HEK293 (cell line): ENCODE measurements at regions not wholly inside any gene's neighbourhood (a gene's known extent, or its start where the extent isn't known, plus 50 kb on each side); places are given as distances from the start of the nearest gene placed in this dataset.

ENCODE experiments used
- BCL6B ChIP-seq: fragments of 450-650 bp; formaldehyde crosslinking; IDR thresholded peaks from 2 replicates; pipeline ENCODE4 v1.5.1; 2017; ENCODE audit warnings: missing biosample characterization, missing genetic modification characterization
- KLF1 ChIP-seq: fragments of 450-650 bp; formaldehyde crosslinking; IDR thresholded peaks from 2 replicates; pipeline ENCODE4 v1.5.1; 2016; ENCODE audit warnings: missing biosample characterization, missing genetic modification characterization
- SALL2 ChIP-seq: fragments of 450-650 bp; formaldehyde crosslinking; IDR thresholded peaks from 2 replicates; pipeline ENCODE4 v1.5.0; 2017; ENCODE audit warnings: missing biosample characterization, mild to moderate bottlenecking, missing genetic modification characterization, borderline replicate concordance
- SP2 ChIP-seq: fragments of 450-650 bp; formaldehyde crosslinking; IDR thresholded peaks from 2 replicates; pipeline ENCODE4 v1.5.1; 2016; ENCODE audit warnings: missing biosample characterization, missing genetic modification characterization
- ZNF133 ChIP-seq: fragments of 450-650 bp; formaldehyde crosslinking; IDR thresholded peaks from 2 replicates; pipeline ENCODE4 v1.5.1; 2016; ENCODE audit warnings: missing biosample characterization, missing genetic modification characterization
- ZNF292 ChIP-seq: fragments of 450-650 bp; formaldehyde crosslinking; IDR thresholded peaks from 2 replicates; pipeline ENCODE4 v1.5.1; 2016; ENCODE audit warnings: low read depth, missing biosample characterization, missing genetic modification characterization, borderline replicate concordance
- ZNF473 ChIP-seq: fragments of 450-650 bp; formaldehyde crosslinking; IDR thresholded peaks from 2 replicates; pipeline ENCODE4 v1.5.1; 2017; ENCODE audit warnings: missing biosample characterization, missing genetic modification characterization
- ZNF600 ChIP-seq: fragments of 450-650 bp; formaldehyde crosslinking; IDR thresholded peaks from 2 replicates; pipeline ENCODE4 v1.5.1; 2016; ENCODE audit warnings: missing biosample characterization, missing genetic modification characterization
- ZNF624 ChIP-seq: fragments of 450-650 bp; formaldehyde crosslinking; IDR thresholded peaks from 2 replicates; pipeline ENCODE4 v1.5.1; 2017; ENCODE audit warnings: missing biosample characterization, missing genetic modification characterization
- ZNF843 ChIP-seq: fragments of 450-650 bp; formaldehyde crosslinking; IDR thresholded peaks from 2 replicates; pipeline ENCODE4 v1.5.1; 2016; ENCODE audit warnings: missing biosample characterization, missing genetic modification characterization
- TF ChIP-seq, protein P1 (sequence below): fragments of 450-650 bp; formaldehyde crosslinking; IDR thresholded peaks from 2 replicates; pipeline ENCODE4 v1.5.1; 2016; ENCODE audit warnings: missing biosample characterization, missing genetic modification characterization
- TF ChIP-seq, protein P2 (sequence below): fragments of 450-650 bp; formaldehyde crosslinking; IDR thresholded peaks from 2 replicates; pipeline ENCODE4 v1.5.1; 2016; ENCODE audit warnings: missing biosample characterization, missing genetic modification characterization
- TF ChIP-seq, protein P3 (sequence below): fragments of 450-650 bp; formaldehyde crosslinking; IDR thresholded peaks from 2 replicates; pipeline ENCODE4 v1.5.1; 2017; ENCODE audit warnings: missing biosample characterization, missing genetic modification characterization

- TF ChIP-seq ZNF624 (no peak), SALL2 (tag by site-specific recombination) (no peak), ZNF600 (tag by site-specific recombination) (no peak), ZNF292 (tag by site-specific recombination) (no peak), SP2 (tag by site-specific recombination) (no peak), ZNF133 (no peak), ZNF843 (tag by site-specific recombination) (no peak), BCL6B (tag by site-specific recombination) (no peak), ZNF473 (no peak), KLF1 (tag by site-specific recombination) (no peak)
- TF ChIP-seq, protein P1, sequence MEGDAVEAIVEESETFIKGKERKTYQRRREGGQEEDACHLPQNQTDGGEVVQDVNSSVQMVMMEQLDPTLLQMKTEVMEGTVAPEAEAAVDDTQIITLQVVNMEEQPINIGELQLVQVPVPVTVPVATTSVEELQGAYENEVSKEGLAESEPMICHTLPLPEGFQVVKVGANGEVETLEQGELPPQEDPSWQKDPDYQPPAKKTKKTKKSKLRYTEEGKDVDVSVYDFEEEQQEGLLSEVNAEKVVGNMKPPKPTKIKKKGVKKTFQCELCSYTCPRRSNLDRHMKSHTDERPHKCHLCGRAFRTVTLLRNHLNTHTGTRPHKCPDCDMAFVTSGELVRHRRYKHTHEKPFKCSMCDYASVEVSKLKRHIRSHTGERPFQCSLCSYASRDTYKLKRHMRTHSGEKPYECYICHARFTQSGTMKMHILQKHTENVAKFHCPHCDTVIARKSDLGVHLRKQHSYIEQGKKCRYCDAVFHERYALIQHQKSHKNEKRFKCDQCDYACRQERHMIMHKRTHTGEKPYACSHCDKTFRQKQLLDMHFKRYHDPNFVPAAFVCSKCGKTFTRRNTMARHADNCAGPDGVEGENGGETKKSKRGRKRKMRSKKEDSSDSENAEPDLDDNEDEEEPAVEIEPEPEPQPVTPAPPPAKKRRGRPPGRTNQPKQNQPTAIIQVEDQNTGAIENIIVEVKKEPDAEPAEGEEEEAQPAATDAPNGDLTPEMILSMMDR (tag by site-specific recombination) = no peak
- TF ChIP-seq, protein P2, sequence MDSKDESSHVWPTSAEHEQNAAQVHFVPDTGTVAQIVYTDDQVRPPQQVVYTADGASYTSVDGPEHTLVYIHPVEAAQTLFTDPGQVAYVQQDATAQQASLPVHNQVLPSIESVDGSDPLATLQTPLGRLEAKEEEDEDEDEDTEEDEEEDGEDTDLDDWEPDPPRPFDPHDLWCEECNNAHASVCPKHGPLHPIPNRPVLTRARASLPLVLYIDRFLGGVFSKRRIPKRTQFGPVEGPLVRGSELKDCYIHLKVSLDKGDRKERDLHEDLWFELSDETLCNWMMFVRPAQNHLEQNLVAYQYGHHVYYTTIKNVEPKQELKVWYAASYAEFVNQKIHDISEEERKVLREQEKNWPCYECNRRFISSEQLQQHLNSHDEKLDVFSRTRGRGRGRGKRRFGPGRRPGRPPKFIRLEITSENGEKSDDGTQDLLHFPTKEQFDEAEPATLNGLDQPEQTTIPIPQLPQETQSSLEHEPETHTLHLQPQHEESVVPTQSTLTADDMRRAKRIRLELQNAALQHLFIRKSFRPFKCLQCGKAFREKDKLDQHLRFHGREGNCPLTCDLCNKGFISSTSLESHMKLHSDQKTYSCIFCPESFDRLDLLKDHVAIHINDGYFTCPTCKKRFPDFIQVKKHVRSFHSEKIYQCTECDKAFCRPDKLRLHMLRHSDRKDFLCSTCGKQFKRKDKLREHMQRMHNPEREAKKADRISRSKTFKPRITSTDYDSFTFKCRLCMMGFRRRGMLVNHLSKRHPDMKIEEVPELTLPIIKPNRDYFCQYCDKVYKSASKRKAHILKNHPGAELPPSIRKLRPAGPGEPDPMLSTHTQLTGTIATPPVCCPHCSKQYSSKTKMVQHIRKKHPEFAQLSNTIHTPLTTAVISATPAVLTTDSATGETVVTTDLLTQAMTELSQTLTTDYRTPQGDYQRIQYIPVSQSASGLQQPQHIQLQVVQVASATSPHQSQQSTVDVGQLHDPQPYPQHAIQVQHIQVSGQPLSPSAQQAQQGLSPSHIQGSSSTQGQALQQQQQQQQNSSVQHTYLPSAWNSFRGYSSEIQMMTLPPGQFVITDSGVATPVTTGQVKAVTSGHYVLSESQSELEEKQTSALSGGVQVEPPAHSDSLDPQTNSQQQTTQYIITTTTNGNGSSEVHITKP = no peak
- TF ChIP-seq, protein P3, sequence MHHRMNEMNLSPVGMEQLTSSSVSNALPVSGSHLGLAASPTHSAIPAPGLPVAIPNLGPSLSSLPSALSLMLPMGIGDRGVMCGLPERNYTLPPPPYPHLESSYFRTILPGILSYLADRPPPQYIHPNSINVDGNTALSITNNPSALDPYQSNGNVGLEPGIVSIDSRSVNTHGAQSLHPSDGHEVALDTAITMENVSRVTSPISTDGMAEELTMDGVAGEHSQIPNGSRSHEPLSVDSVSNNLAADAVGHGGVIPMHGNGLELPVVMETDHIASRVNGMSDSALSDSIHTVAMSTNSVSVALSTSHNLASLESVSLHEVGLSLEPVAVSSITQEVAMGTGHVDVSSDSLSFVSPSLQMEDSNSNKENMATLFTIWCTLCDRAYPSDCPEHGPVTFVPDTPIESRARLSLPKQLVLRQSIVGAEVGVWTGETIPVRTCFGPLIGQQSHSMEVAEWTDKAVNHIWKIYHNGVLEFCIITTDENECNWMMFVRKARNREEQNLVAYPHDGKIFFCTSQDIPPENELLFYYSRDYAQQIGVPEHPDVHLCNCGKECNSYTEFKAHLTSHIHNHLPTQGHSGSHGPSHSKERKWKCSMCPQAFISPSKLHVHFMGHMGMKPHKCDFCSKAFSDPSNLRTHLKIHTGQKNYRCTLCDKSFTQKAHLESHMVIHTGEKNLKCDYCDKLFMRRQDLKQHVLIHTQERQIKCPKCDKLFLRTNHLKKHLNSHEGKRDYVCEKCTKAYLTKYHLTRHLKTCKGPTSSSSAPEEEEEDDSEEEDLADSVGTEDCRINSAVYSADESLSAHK (tag by site-specific recombination) = no peak
Observed at GRCh38 chr9:78407636-78408312, 110.8 kb downstream of the PSAT1 start.
